ENCODE measurements at regions not wholly inside any gene's neighbourhood (a gene's known extent, or its start where the extent isn't known, plus 50 kb on each side); places are given as distances from the start of the nearest gene placed in this dataset.

DNA sequence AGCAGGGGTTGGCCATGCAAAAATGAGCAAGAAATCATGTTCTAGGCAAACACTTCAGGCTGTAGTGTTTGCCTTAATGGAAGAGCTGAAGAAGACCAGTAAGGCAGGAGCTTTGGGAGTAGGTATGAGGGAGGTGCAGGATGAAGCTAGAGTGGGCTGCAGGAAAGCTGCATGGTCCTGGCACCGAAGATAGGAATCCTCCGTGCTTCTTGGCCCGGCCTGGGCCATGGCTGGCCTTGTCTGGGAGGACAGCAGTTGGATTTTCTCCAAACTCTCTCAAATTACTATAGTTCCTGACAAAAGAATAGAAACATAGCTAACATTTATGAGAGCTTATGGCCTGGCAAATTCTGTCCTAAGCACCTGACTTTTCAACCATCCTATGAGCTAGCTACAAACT lies 116.5 kb downstream of the UCHL1 start:
- H3K4me3 ChIP-seq (ENCODE audit: low read depth, low read length): no peak overlapping the region
- TF ChIP-seq, protein P1, sequence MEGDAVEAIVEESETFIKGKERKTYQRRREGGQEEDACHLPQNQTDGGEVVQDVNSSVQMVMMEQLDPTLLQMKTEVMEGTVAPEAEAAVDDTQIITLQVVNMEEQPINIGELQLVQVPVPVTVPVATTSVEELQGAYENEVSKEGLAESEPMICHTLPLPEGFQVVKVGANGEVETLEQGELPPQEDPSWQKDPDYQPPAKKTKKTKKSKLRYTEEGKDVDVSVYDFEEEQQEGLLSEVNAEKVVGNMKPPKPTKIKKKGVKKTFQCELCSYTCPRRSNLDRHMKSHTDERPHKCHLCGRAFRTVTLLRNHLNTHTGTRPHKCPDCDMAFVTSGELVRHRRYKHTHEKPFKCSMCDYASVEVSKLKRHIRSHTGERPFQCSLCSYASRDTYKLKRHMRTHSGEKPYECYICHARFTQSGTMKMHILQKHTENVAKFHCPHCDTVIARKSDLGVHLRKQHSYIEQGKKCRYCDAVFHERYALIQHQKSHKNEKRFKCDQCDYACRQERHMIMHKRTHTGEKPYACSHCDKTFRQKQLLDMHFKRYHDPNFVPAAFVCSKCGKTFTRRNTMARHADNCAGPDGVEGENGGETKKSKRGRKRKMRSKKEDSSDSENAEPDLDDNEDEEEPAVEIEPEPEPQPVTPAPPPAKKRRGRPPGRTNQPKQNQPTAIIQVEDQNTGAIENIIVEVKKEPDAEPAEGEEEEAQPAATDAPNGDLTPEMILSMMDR (conservative IDR thresholded peaks at IDR 0.05; ENCODE audit: low read depth, low read length): no peak
- no peak for DNase-seq (ENCODE audit: low read depth)

DNA sequence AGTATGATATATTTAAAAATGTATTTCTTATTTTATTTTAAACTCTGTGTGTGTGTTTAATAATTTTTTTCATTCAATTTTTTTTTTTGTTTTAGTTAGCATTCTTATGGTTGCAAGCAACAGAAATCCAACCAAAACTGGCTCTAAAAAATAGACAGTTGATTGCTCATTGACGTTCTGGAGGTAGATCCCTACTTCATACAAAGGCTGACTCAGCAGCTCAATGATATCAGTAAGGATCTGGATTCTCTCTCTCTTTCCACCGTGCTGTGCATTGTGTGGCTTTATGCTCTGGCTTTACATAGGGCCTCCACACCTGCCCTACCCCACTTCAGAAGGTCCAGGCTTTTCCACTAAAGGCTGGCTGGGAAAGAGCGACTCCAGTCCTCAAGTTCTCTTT lies 117.8 kb downstream of the UCHL1 start:
- no peak for DNase-seq (ENCODE audit: low read depth)
- H3K4me3 ChIP-seq (ENCODE audit: low read depth, low read length): no peak overlapping the region
- TF ChIP-seq, protein P1 (conservative IDR thresholded peaks at IDR 0.05; ENCODE audit: low read depth, low read length): no peak

DNA sequence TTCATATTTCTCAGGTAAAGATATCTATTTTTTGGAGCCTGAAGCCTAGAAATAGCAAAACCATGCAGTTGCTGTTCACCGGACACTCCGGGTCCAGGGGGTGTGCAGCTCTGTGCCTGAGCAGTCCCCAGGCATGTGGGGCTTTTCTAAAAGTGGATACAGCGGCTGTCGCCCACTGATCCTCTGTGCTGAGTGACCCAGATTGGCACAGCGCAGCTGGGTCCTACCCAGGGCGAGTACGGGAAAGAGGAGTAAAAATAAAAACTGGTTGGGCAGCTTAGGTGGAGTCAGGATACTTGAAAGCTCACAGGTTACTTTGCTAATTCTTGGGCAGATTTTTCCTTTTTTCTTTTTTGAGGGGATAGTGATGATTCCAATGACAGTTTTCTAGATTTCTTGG lies 118.8 kb downstream of the UCHL1 start:
- no peak for DNase-seq (ENCODE audit: low read depth)
- H3K4me3 ChIP-seq (ENCODE audit: low read depth, low read length): no peak overlapping the region
- TF ChIP-seq, protein P1 (conservative IDR thresholded peaks at IDR 0.05; ENCODE audit: low read depth, low read length): no peak

DNA sequence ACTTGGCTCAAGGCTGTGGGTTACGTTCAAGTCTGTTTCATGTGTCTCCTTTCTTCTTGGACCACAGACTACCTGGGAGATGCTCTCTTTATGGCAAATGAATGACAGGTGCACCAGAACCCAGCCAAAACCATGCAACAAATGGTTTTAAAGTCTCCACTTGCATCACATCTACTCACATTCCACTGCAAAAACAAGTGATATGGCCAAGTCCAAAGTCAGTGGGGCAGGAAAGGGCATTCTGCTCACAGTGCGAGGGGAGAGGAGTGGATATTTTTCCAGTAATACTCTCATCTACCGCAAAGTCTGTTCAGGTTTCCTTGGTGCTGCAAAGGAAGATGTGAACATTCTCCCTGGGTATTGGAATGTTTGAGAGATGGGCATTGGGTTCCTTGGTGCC lies 120.5 kb downstream of the UCHL1 start:
- TF ChIP-seq, protein P1 (conservative IDR thresholded peaks at IDR 0.05; ENCODE audit: low read depth, low read length): no peak
- no peak overlapping the region for H3K4me3 ChIP-seq (ENCODE audit: low read depth, low read length)
- DNase-seq (ENCODE audit: low read depth): no peak

DNA sequence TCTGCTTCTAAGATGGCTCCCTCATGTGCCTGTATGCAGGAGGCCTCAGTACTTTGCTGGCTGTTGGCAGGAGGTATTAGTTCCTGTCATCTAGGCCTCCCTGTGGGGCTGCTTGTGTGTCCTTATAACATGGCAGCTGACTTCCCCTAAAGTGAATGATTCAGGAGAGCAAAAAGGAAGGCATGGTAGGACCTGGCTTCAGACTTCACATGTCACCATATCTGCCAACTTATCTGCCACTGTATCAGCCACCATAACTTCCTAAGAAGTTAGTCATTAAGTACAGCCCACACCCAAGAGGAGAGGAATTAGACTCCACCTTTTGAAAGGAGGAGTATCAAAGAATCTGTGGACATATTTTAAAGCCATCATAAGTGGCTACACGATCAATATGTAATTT lies 122.5 kb downstream of the UCHL1 start:
- TF ChIP-seq, protein P1 (conservative IDR thresholded peaks at IDR 0.05; ENCODE audit: low read depth, low read length): no peak
- no peak for DNase-seq (ENCODE audit: low read depth)
- no peak overlapping the region for H3K4me3 ChIP-seq (ENCODE audit: low read depth, low read length)

DNA sequence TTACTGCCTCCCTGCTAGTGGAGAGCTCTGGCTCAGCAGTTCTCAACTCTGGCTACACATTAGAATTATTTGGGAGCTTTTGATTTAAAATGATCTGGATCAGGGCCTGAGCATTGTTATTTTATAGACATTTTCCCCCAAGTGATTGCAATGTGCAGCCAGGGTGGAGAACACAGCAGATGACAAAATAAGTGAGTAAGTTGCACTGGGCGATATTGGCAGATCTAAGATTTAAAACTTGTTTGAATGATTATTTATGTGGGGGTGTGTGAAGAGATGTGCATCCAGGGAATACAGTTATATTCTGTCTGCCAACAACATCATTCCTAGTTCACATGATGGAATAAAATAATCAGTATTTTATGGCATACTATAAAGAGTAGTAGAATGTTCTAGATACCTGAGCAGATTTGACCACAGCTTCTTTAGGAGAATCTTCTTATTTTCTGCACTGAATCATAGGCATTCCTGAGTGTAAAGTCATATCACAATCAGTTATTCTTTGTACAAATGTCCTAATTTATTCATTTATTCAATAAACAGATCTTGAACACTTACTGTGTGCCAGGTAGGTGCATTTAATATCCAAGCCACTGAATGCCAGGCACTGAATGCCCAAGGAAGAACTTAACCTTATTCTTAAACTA lies 123.9 kb downstream of the UCHL1 start:
- TF ChIP-seq, protein P1 (conservative IDR thresholded peaks at IDR 0.05; ENCODE audit: low read depth, low read length): no peak
- no peak for DNase-seq (ENCODE audit: low read depth)
- no peak overlapping the region for H3K4me3 ChIP-seq (ENCODE audit: low read depth, low read length)

DNA sequence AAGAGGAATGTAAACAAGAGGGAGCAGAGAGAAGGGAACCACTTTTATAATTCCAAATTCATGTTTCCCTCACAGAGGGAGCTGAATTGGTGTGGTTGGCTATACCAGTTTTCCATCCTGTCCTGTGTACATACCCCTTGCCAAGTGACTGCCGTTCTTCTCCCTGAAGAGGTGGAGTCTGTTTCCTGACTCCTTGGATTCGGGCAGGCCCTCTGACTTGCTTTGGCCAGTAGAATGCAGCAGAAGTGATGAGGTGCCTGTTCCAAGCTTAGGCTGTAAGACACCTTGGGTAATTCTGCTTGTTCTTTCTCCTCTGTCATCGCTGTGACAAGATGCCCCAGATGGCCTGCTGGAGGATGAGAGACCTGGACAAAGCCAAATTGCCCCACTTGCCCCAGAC lies 124.7 kb downstream of the UCHL1 start:
- DNase-seq (ENCODE audit: low read depth): no peak
- TF ChIP-seq, protein P1 (conservative IDR thresholded peaks at IDR 0.05; ENCODE audit: low read depth, low read length): no peak
- no peak overlapping the region for H3K4me3 ChIP-seq (ENCODE audit: low read depth, low read length)
